ENCODE measurements at regions not wholly inside any gene's neighbourhood (a gene's known extent, or its start where the extent isn't known, plus 50 kb on each side); places are given as distances from the start of the nearest gene placed in this dataset.

- no peak for TF ChIP-seq POLR2A (IDR thresholded peaks at IDR 0.05; ENCODE audit: low read depth, low read length)
- TF ChIP-seq RCOR1 (IDR thresholded peaks at IDR 0.05; ENCODE audit: insufficient replicate concordance, low read length) = no peak
- TF ChIP-seq CTCF (conservative IDR thresholded peaks at IDR 0.05; ENCODE audit: low read depth, low read length) = no peak
- no peak for TF ChIP-seq SMC3 (IDR thresholded peaks at IDR 0.05; ENCODE audit: low read depth, low read length)
- TF ChIP-seq, protein P1, sequence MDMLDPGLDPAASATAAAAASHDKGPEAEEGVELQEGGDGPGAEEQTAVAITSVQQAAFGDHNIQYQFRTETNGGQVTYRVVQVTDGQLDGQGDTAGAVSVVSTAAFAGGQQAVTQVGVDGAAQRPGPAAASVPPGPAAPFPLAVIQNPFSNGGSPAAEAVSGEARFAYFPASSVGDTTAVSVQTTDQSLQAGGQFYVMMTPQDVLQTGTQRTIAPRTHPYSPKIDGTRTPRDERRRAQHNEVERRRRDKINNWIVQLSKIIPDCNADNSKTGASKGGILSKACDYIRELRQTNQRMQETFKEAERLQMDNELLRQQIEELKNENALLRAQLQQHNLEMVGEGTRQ (IDR thresholded peaks at IDR 0.05; ENCODE audit: low read depth, low read length) = no peak
- TF ChIP-seq RFX5 (IDR thresholded peaks at IDR 0.05; ENCODE audit: low read depth, low read length) = no peak
- no peak for TF ChIP-seq MXI1 (IDR thresholded peaks at IDR 0.05; ENCODE audit: borderline replicate concordance, low read depth, low read length)
- no peak for TF ChIP-seq BHLHE40 (IDR thresholded peaks at IDR 0.05; ENCODE audit: low read depth, low read length)
- TF ChIP-seq FOS (IDR thresholded peaks at IDR 0.05; ENCODE audit: low read depth, low read length) = no peak
- no peak for TF ChIP-seq RAD21 (IDR thresholded peaks at IDR 0.05; ENCODE audit: low read length)
- no peak for TF ChIP-seq CHD1 (IDR thresholded peaks at IDR 0.05; ENCODE audit: low read depth, low read length)
- TF ChIP-seq CEBPB (IDR thresholded peaks at IDR 0.05; ENCODE audit: low read depth, low read length) = no peak
- TF ChIP-seq MAFK (IDR thresholded peaks at IDR 0.05; ENCODE audit: low read depth, low read length) = no peak
- no peak for TF ChIP-seq MAZ (IDR thresholded peaks at IDR 0.05; ENCODE audit: borderline replicate concordance, low read depth, low read length)
Measured at GRCh38 chrX:112313201-112313600, 230.6 kb upstream of the TRPC5 start.
